Caco-2 (cell line): ENCODE measurements at regions not wholly inside any gene's neighbourhood (a gene's known extent, or its start where the extent isn't known, plus 50 kb on each side); places are given as distances from the start of the nearest gene placed in this dataset.

Experiments
- BruUV-seq: library from RNA; stranded (reverse); fragments of 400-500 nt; replicated peaks from 2 replicates; lab custom pipeline; 2021; lab: Mats Ljungman, UMichigan
- CTCF ChIA-PET: fragments of 300-600 bp; sonication (Branson Sonifier 250); formaldehyde crosslinking; loops from one replicate; lab custom pipeline; 2022; ENCODE audit warnings: antibody characterized with exemption; lab: Charles Lee
- POLR2A ChIA-PET: fragments of 300-600 bp; sonication (Branson Sonifier 250); formaldehyde crosslinking; loops from one replicate; lab custom pipeline; 2022; ENCODE audit warnings: antibody characterized with exemption; lab: Charles Lee
- DNase-seq, 2 experiments: peaks; one replicate each; pipeline versions ENCODE4 v3.0.0 to v3.0.0-alpha.2; 2020 to 2022
- H3K27me3 ChIP-seq: replicated peaks from 2 replicates; pipeline ENCODE4 v1.6.0; 2011; ENCODE audit warnings: low read length; ENCODE audit not compliant: control insufficient read depth, insufficient read depth
- H3K36me3 ChIP-seq: 2 replicates; pipeline ENCODE4 v1.5.1; 2011; ENCODE audit warnings: low read length; ENCODE audit not compliant: control insufficient read depth, insufficient read depth
- H3K4me1 ChIP-seq: fragments of 250-450 bp; sonication (Bioruptor Pico); 2 replicates; pipeline ENCODE4 v1.5.1; 2020; ENCODE audit warnings: mild to moderate bottlenecking
- H3K4me3 ChIP-seq: 2 replicates; pipeline ENCODE4 v1.5.1; 2011; ENCODE audit warnings: low read depth, mild to moderate bottlenecking, control low read depth, low read length
- H3K9me3 ChIP-seq: fragments of 250-450 bp; sonication (Bioruptor Pico); 2 replicates; pipeline ENCODE4 v1.5.1; 2020; ENCODE audit warnings: mild to moderate bottlenecking, moderate library complexity
- H3K27ac Mint-ChIP-seq: one replicate; pipeline ENCODE4 v1.8.0; 2022; ENCODE audit warnings: mixed read lengths; ENCODE audit not compliant: unreplicated experiment
- H3K27me3 Mint-ChIP-seq: one replicate; pipeline ENCODE4 v1.8.0; 2022; ENCODE audit warnings: mixed read lengths; ENCODE audit not compliant: insufficient read depth, unreplicated experiment
- H3K36me3 Mint-ChIP-seq: one replicate; pipeline ENCODE4 v1.8.0; 2022; ENCODE audit warnings: mild to moderate bottlenecking, mixed read lengths; ENCODE audit not compliant: insufficient read depth, unreplicated experiment
- H3K4me1 Mint-ChIP-seq: one replicate; pipeline ENCODE4 v1.8.0; 2022; ENCODE audit warnings: low read depth, mixed read lengths; ENCODE audit not compliant: unreplicated experiment
- H3K4me3 Mint-ChIP-seq: one replicate; pipeline ENCODE4 v1.8.0; 2022; ENCODE audit warnings: mild to moderate bottlenecking, moderate library complexity, mixed read lengths; ENCODE audit not compliant: unreplicated experiment
- H3K9me3 Mint-ChIP-seq: one replicate; pipeline ENCODE4 v1.8.0; 2022; ENCODE audit warnings: mixed read lengths; ENCODE audit not compliant: unreplicated experiment
- intact Hi-C: fragments of 100-400 bp; cut with micrococcal nuclease; formaldehyde crosslinking; loops from one replicate; pipeline ENCODE4 v1.10.0; 2022; ENCODE audit not compliant: unreplicated experiment
- TF ChIP-seq, protein P1 (sequence below), 2 experiments: fragments of 200-600 bp in 1 of 2; IDR thresholded peaks; 1 replicate in 1 of 2; 2 replicates in 1 of 2; pipeline versions ENCODE4 v1.5.1 to v1.8.0; 2011 to 2022; ENCODE audit warnings: antibody characterized with exemption in 1 of 2, control low read depth in 1 of 2, inconsistent platforms in 1 of 2, low read depth in 1 of 2, low read length in 1 of 2, mild to moderate bottlenecking in 1 of 2, moderate library complexity in 1 of 2; ENCODE audit not compliant: insufficient read depth in 1 of 2, severe bottlenecking in 1 of 2, unreplicated experiment in 1 of 2

DNA sequence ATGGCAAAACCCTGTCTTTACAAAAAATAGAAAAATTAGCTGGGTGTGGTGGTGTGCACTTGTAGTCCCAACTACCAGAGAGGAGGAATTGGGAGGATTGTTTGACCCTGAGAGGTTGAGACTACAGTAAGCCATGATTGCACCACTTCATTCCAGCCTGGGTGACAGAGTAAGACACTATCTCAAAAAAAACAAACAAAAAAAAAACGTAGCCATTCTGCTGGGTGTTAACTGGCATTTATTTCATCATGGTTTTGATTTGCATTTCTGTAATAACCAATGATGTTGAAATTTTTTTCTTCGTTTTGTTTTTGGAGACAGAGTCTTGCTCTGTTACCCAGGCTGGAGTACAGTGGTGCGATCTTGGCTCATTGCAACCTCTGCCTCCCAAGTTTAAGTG, 63.3 kb downstream of the RPLP1 start:
- TF ChIP-seq, protein P1, sequence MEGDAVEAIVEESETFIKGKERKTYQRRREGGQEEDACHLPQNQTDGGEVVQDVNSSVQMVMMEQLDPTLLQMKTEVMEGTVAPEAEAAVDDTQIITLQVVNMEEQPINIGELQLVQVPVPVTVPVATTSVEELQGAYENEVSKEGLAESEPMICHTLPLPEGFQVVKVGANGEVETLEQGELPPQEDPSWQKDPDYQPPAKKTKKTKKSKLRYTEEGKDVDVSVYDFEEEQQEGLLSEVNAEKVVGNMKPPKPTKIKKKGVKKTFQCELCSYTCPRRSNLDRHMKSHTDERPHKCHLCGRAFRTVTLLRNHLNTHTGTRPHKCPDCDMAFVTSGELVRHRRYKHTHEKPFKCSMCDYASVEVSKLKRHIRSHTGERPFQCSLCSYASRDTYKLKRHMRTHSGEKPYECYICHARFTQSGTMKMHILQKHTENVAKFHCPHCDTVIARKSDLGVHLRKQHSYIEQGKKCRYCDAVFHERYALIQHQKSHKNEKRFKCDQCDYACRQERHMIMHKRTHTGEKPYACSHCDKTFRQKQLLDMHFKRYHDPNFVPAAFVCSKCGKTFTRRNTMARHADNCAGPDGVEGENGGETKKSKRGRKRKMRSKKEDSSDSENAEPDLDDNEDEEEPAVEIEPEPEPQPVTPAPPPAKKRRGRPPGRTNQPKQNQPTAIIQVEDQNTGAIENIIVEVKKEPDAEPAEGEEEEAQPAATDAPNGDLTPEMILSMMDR (IDR thresholded peaks at IDR 0.05; ENCODE audit: insufficient read depth in 1 of 2, low read depth in 1 of 2, low read length in 1 of 2, severe bottlenecking in 1 of 2, unreplicated experiment in 1 of 2) = no peak
- Histone ChIP-seq H3K4me1 (no peaks in the 10 kb centered on the region), H3K27me3 (no peaks in the 10 kb centered on the region), H3K36me3 (no peaks in the 10 kb centered on the region), H3K9me3 (no peaks in the 10 kb centered on the region), H3K4me3 (no peak overlapping the region)
- Mint-ChIP-seq H3K27ac (no peak overlapping the region), H3K36me3 (no peaks in the 10 kb centered on the region), H3K4me1 (no peaks in the 10 kb centered on the region), H3K27me3 (no peaks in the 10 kb centered on the region), H3K9me3 (no peaks in the 10 kb centered on the region), H3K4me3 (no peak overlapping the region)
- no TSS peak for BruUV-seq
- intact Hi-C loops = no loop called here
- ChIA-PET POLR2A (no interaction called here), CTCF (no interaction called here)
- DNase-seq = no peak

DNA sequence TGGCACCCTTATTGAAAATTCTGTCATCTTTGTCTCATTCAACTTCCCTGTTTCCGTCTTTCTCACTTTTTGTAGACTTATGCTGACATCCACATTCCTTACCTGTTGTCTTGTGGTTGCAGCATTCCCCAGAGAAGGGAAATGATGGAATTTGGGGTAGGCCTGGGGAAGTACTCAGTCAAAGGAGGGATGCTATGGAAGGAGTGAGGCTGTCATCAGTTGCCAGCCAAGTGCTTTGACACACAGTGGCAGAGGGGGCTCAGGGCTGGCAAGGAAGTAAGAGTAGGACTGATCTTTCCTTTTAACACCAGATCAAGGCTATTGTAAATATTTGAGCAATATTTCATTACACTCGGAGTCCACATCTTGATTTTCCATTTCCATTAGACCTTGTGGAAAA, 64.4 kb downstream of the RPLP1 start:
- Histone ChIP-seq H3K4me3 (no peak overlapping the region), H3K9me3 (no peaks in the 10 kb centered on the region), H3K27me3 (no peaks in the 10 kb centered on the region), H3K36me3 (no peaks in the 10 kb centered on the region), H3K4me1 (no peaks in the 10 kb centered on the region)
- no peak for DNase-seq
- Mint-ChIP-seq H3K9me3 (no peaks in the 10 kb centered on the region), H3K4me3 (no peak overlapping the region), H3K36me3 (no peaks in the 10 kb centered on the region), H3K4me1 (no peaks in the 10 kb centered on the region), H3K27me3 (no peaks in the 10 kb centered on the region), H3K27ac (no peak overlapping the region)
- TF ChIP-seq, protein P1 (IDR thresholded peaks at IDR 0.05; ENCODE audit: insufficient read depth in 1 of 2, low read depth in 1 of 2, low read length in 1 of 2, severe bottlenecking in 1 of 2, unreplicated experiment in 1 of 2) = no peak
- intact Hi-C loops = no loop called here
- ChIA-PET POLR2A (no interaction called here), CTCF (no interaction called here)
- BruUV-seq = no TSS peak

DNA sequence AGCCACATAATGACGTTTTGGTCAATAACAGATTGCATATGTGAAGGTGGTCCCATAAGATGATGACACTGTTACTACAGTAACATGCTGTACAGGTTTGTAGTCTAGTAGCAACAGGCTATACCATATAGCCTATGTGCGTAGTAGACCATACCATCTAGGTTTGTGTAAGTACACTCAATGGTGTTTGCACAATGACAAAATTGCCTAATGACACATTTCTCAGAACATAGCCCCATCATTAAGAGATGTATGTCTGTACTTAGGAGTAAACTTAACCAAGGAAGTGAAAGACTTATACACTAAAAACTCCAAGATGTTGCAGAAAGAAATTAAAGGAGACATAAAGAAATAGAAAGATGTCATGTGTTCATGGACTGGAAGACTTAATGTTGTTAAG, 66.2 kb downstream of the RPLP1 start:
- POLR2A ChIA-PET = no interaction called here
- DNase-seq = no peak
- no TSS peak for BruUV-seq
- no peaks in the 10 kb centered on the region for H3K9me3 ChIP-seq
- 0 out of 2 replicates have a peak, but pooled peaks cover 6% of the 10 kb centered on the region for H3K4me1 ChIP-seq
- CTCF ChIA-PET = no interaction called here
- Mint-ChIP-seq H3K4me1 (no peaks in the 10 kb centered on the region), H3K9me3 (no peaks in the 10 kb centered on the region), H3K27ac (no peak overlapping the region), H3K36me3 (no peaks in the 10 kb centered on the region), H3K27me3 (no peaks in the 10 kb centered on the region), H3K4me3 (no peak overlapping the region)
- no peaks in the 10 kb centered on the region for H3K36me3 ChIP-seq
- intact Hi-C loops = no loop called here
- H3K27me3 ChIP-seq = no peaks in the 10 kb centered on the region
- TF ChIP-seq, protein P1 (IDR thresholded peaks at IDR 0.05; ENCODE audit: insufficient read depth in 1 of 2, low read depth in 1 of 2, low read length in 1 of 2, severe bottlenecking in 1 of 2, unreplicated experiment in 1 of 2) = no peak
- H3K4me3 ChIP-seq = no peak overlapping the region
